ENCODE measurements at regions not wholly inside any gene's neighbourhood (a gene's known extent, or its start where the extent isn't known, plus 50 kb on each side); places are given as distances from the start of the nearest gene placed in this dataset.

GRCh38 chr6:169045486-169045885 lies 208.2 kb downstream of the THBS2 start:
- peak; percentile 25 for DNase-seq (ENCODE audit: low read depth)
- TF ChIP-seq CTCF (IDR thresholded peaks at IDR 0.05; ENCODE audit: control insufficient read depth, extremely low read depth, insufficient read depth), result no peak

GRCh38 chr6:169044381-169045230 lies 209.0 kb downstream of the THBS2 start:
- H3K4me3 ChIP-seq (ENCODE audit: low read depth, low read length), result no peak overlapping the region
- TF ChIP-seq CTCF (IDR thresholded peaks at IDR 0.05; ENCODE audit: control insufficient read depth, extremely low read depth, insufficient read depth), result no peak
- no peak for DNase-seq (ENCODE audit: low read depth)

More at GRCh38 chr6:169045486-169045885, 208.2 kb downstream of the THBS2 start:
- no peak overlapping the region for H3K4me3 ChIP-seq (ENCODE audit: low read depth, low read length)

GRCh38 chr6:169042061-169042460 lies 211.6 kb downstream of the THBS2 start:
- no peak overlapping the region for H3K4me3 ChIP-seq (ENCODE audit: low read depth, low read length)
- DNase-seq (ENCODE audit: low read depth), result no peak
- TF ChIP-seq CTCF (IDR thresholded peaks at IDR 0.05; ENCODE audit: control insufficient read depth, extremely low read depth, insufficient read depth), result no peak

- no peak overlapping the region for H3K4me3 ChIP-seq (ENCODE audit: low read depth, low read length)
- TF ChIP-seq CTCF (IDR thresholded peaks at IDR 0.05; ENCODE audit: control insufficient read depth, extremely low read depth, insufficient read depth), result no peak
- DNase-seq (ENCODE audit: low read depth), result no peak
Measured at GRCh38 chr6:169041078-169041477, 212.6 kb downstream of the THBS2 start.

- TF ChIP-seq CTCF (IDR thresholded peaks at IDR 0.05; ENCODE audit: control insufficient read depth, extremely low read depth, insufficient read depth), result no peak
- no peak overlapping the region for H3K4me3 ChIP-seq (ENCODE audit: low read depth, low read length)
- no peak for DNase-seq (ENCODE audit: low read depth)
Measured at GRCh38 chr6:169038691-169039090, 215.0 kb downstream of the THBS2 start.

GRCh38 chr6:169035385-169036240 lies 218.0 kb downstream of the THBS2 start:
- H3K4me3 ChIP-seq (ENCODE audit: low read depth, low read length), result no peak overlapping the region
- TF ChIP-seq CTCF (IDR thresholded peaks at IDR 0.05; ENCODE audit: control insufficient read depth, extremely low read depth, insufficient read depth), result no peak
- DNase-seq (ENCODE audit: low read depth), result no peak

All from LNCaP clone FGC (cell line).